Head of caudate nucleus (tissue), 42 donors: ENCODE measurements at regions not wholly inside any gene's neighbourhood (a gene's known extent, or its start where the extent isn't known, plus 50 kb on each side); places are given as distances from the start of the nearest gene placed in this dataset.

Source experiments
- DNase-seq, 42 donors: peaks; one replicate each; pipeline versions ENCODE4 v3.0.0 to v3.0.0-alpha.2; 2020 to 2021; ENCODE audit warnings: mixed read lengths in 7 of 42
- intact Hi-C: fragments of 100-400 bp; cut with DNase I; formaldehyde crosslinking; loops from one replicate; pipeline ENCODE4 v1.15.0; 2022

GRCh38 chr4:170307182-170307581 is 217.4 kb upstream of the AADAT start:
- no peak for DNase-seq
- intact Hi-C loops = no loop called here

GRCh38 chr4:170306208-170306607 is 216.5 kb upstream of the AADAT start:
- no peak for DNase-seq
- intact Hi-C loops = no loop called here

- no peak for DNase-seq
- intact Hi-C loops = no loop called here
These were observed 215.9 kb upstream of the AADAT start for GRCh38 chr4:170305627-170306026.

- intact Hi-C loops = no loop called here
- DNase-seq = no peak
These were observed 191.3 kb upstream of the AADAT start for GRCh38 chr4:170281027-170281426.

- intact Hi-C loops = no loop called here
- DNase-seq = no peak
These were observed 188.7 kb upstream of the AADAT start for GRCh38 chr4:170278460-170278859.

- no peak for DNase-seq
- intact Hi-C loops = no loop called here
These were observed 184.9 kb upstream of the AADAT start for GRCh38 chr4:170274616-170275015.

- intact Hi-C loops = no loop called here
- DNase-seq = no peak
These were observed 183.2 kb upstream of the AADAT start for GRCh38 chr4:170272959-170273358.

GRCh38 chr4:170271723-170272122 is 182.0 kb upstream of the AADAT start:
- intact Hi-C loops = no loop called here

GRCh38 chr4:170270628-170271027 is 180.9 kb upstream of the AADAT start:
- intact Hi-C loops = no loop called here
- DNase-seq = no peak

More at GRCh38 chr4:170271723-170272122, 182.0 kb upstream of the AADAT start:
- DNase-seq = no peak

- intact Hi-C loops = no loop called here
- no peak for DNase-seq
These were observed 180.2 kb upstream of the AADAT start for GRCh38 chr4:170269950-170270349.

GRCh38 chr4:170259631-170260153 is 169.9 kb upstream of the AADAT start:
- intact Hi-C loops = no loop called here
- peak; percentile 51 to 94 (median 82) for DNase-seq

- no peak for DNase-seq
- intact Hi-C loops = no loop called here
These were observed 167.1 kb upstream of the AADAT start for GRCh38 chr4:170256807-170257206.

GRCh38 chr4:170248576-170248975 is 158.8 kb upstream of the AADAT start:
- intact Hi-C loops = no loop called here
- DNase-seq = no peak

- intact Hi-C loops = no loop called here
- no peak for DNase-seq
These were observed 158.3 kb upstream of the AADAT start for GRCh38 chr4:170248029-170248428.

- intact Hi-C loops = no loop called here
- DNase-seq = no peak
These were observed 157.8 kb upstream of the AADAT start for GRCh38 chr4:170247596-170247995.

GRCh38 chr4:170243662-170244288 is 154.0 kb upstream of the AADAT start:
- no peak for DNase-seq

GRCh38 chr4:170242471-170242870 is 152.7 kb upstream of the AADAT start:
- no peak for DNase-seq
- intact Hi-C loops = no loop called here

More at GRCh38 chr4:170243662-170244288, 154.0 kb upstream of the AADAT start:
- intact Hi-C loops = no loop called here

- no peak for DNase-seq
- intact Hi-C loops = no loop called here
These were observed 145.0 kb upstream of the AADAT start for GRCh38 chr4:170234800-170235199.

GRCh38 chr4:170231377-170231776 is 141.6 kb upstream of the AADAT start:
- DNase-seq = no peak
- intact Hi-C loops = no loop called here

- DNase-seq = no peak
- intact Hi-C loops = no loop called here
These were observed 140.5 kb upstream of the AADAT start for GRCh38 chr4:170230242-170230641.

GRCh38 chr4:170229006-170229405 is 139.2 kb upstream of the AADAT start:
- intact Hi-C loops = no loop called here
- DNase-seq = no peak
